Activated CD4-positive, alpha-beta memory T cell treated with anti-CD3 and anti-CD28 coated beads for 36 hours (primary cell): ENCODE measurements at regions not wholly inside any gene's neighbourhood (a gene's known extent, or its start where the extent isn't known, plus 50 kb on each side); places are given as distances from the start of the nearest gene placed in this dataset.

ENCODE experiments used
- CTCF ChIA-PET: fragments of 350-600 bp; sonication (Branson Sonifier 250); formaldehyde crosslinking; loops from one replicate; lab custom pipeline; 2021; ENCODE audit warnings: antibody characterized with exemption, inconsistent platforms; lab: Charles Lee
- POLR2A ChIA-PET: fragments of 350-600 bp; sonication (Branson Sonifier 250); formaldehyde crosslinking; loops from one replicate; lab custom pipeline; 2021; ENCODE audit warnings: antibody characterized with exemption; lab: Charles Lee
- DNase-seq: peaks from one replicate; pipeline ENCODE4 v3.0.0-alpha.2; 2020
- H3K27ac Mint-ChIP-seq: one replicate; pipeline ENCODE4 v1.8.0; 2021; ENCODE audit warnings: mixed read lengths
- H3K27me3 Mint-ChIP-seq: one replicate; pipeline ENCODE4 v1.8.0; 2021; ENCODE audit warnings: mixed read lengths
- H3K36me3 Mint-ChIP-seq: one replicate; pipeline ENCODE4 v1.8.0; 2021; ENCODE audit warnings: mixed read lengths
- H3K4me1 Mint-ChIP-seq: one replicate; pipeline ENCODE4 v1.8.0; 2021; ENCODE audit warnings: low read depth, mixed read lengths
- H3K4me3 Mint-ChIP-seq: one replicate; pipeline ENCODE4 v1.8.0; 2021; ENCODE audit warnings: mild to moderate bottlenecking, mixed read lengths
- H3K9me3 Mint-ChIP-seq: one replicate; pipeline ENCODE4 v1.8.0; 2021; ENCODE audit warnings: mixed read lengths
- intact Hi-C: fragments of 100-400 bp; cut with micrococcal nuclease; formaldehyde crosslinking; loops from one replicate; pipeline ENCODE4 v1.15.1; 2023

GRCh38 chr16:11484691-11485258, 101.9 kb downstream of the LITAF start:
- H3K36me3 Mint-ChIP-seq, result peaks cover 20% of the 10 kb centered on the region
- H3K4me3 Mint-ChIP-seq, result no peak overlapping the region
- CTCF ChIA-PET, result no interaction called here
- H3K4me1 Mint-ChIP-seq, result no peaks in the 10 kb centered on the region
- no peak overlapping the region for H3K27ac Mint-ChIP-seq
- H3K27me3 Mint-ChIP-seq, result no peaks in the 10 kb centered on the region
- intact Hi-C loops, result no loop called here
- peaks cover 24% of the 10 kb centered on the region for H3K9me3 Mint-ChIP-seq
- POLR2A ChIA-PET, result no interaction called here
- no peak for DNase-seq

DNA sequence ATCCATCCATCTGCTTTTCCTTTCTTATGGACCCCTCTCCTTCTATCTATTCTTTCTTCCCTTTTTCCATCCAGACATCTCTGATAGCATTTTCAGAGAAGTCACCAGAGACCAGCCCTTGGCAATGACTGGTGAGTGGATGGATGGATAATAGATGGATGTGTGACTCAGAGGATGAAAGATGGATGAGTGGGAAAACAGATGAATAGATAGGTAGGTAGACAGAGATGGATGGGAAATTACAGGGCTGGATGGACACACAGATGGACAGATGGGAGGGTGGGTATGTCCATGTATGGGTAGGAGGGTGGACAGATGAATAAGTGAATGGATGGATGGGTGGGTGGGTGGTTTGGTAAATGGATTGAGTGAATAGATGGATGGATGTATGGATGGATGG, 101.0 kb downstream of the LITAF start:
- H3K4me1 Mint-ChIP-seq, result no peaks in the 10 kb centered on the region
- H3K27me3 Mint-ChIP-seq, result no peaks in the 10 kb centered on the region
- no peak overlapping the region for H3K27ac Mint-ChIP-seq
- ChIA-PET POLR2A (no interaction called here), CTCF (no interaction called here)
- DNase-seq, result no peak
- H3K36me3 Mint-ChIP-seq, result peaks cover 17% of the 10 kb centered on the region
- intact Hi-C loops, result no loop called here
- no peak overlapping the region for H3K4me3 Mint-ChIP-seq
- H3K9me3 Mint-ChIP-seq, result peaks cover 24% of the 10 kb centered on the region

GRCh38 chr16:11487289-11487688, 99.4 kb downstream of the LITAF start:
- ChIA-PET CTCF (no interaction called here), POLR2A (no interaction called here)
- H3K27ac Mint-ChIP-seq, result no peak overlapping the region
- peaks cover 22% of the 10 kb centered on the region for H3K9me3 Mint-ChIP-seq
- H3K4me1 Mint-ChIP-seq, result no peaks in the 10 kb centered on the region
- no peaks in the 10 kb centered on the region for H3K27me3 Mint-ChIP-seq
- DNase-seq, result no peak
- H3K36me3 Mint-ChIP-seq, result peaks cover 17% of the 10 kb centered on the region
- no peak overlapping the region for H3K4me3 Mint-ChIP-seq
- intact Hi-C loops, result no loop called here

DNA sequence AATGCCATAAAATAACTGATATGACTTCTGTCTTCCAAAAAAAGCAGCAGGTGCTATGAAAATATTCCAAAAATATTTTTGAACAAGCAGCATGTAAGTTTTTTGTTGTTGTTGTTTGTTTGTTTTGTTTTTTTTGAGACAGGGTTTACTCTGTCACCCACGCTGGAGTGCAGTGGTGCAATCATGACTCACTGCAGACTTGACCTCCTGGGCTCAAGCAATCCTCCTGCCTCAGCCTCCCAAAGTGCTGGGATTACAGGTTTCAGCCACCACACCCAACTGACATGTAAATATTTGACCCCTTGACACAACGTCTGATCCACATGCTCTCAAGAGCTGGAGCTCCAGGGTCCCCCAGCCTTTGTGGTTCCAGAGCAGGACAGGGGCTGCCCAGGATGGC, 98.4 kb downstream of the LITAF start:
- no peak overlapping the region for H3K27ac Mint-ChIP-seq
- peaks cover 1% of the 10 kb centered on the region for H3K4me1 Mint-ChIP-seq
- ChIA-PET POLR2A (no interaction called here), CTCF (interaction anchor here (1.3 kb wide), 1 partner anchor 92 kb away, joined by 3 read pairs; no protein-coding TSS in a partner anchor)
- no peaks in the 10 kb centered on the region for H3K27me3 Mint-ChIP-seq
- H3K36me3 Mint-ChIP-seq, result peaks cover 14% of the 10 kb centered on the region
- peaks cover 20% of the 10 kb centered on the region for H3K9me3 Mint-ChIP-seq
- no peak for DNase-seq
- no peak overlapping the region for H3K4me3 Mint-ChIP-seq
- intact Hi-C loops, result no loop called here

GRCh38 chr16:11491524-11491923, 95.2 kb downstream of the LITAF start:
- Mint-ChIP-seq H3K9me3 (peaks cover 13% of the 10 kb centered on the region), H3K27ac (no peak overlapping the region), H3K36me3 (peaks cover 3% of the 10 kb centered on the region), H3K27me3 (no peaks in the 10 kb centered on the region), H3K4me3 (no peak overlapping the region), H3K4me1 (peaks cover 13% of the 10 kb centered on the region)
- ChIA-PET POLR2A (no interaction called here), CTCF (no interaction called here)
- no peak for DNase-seq
- intact Hi-C loops, result no loop called here

DNA sequence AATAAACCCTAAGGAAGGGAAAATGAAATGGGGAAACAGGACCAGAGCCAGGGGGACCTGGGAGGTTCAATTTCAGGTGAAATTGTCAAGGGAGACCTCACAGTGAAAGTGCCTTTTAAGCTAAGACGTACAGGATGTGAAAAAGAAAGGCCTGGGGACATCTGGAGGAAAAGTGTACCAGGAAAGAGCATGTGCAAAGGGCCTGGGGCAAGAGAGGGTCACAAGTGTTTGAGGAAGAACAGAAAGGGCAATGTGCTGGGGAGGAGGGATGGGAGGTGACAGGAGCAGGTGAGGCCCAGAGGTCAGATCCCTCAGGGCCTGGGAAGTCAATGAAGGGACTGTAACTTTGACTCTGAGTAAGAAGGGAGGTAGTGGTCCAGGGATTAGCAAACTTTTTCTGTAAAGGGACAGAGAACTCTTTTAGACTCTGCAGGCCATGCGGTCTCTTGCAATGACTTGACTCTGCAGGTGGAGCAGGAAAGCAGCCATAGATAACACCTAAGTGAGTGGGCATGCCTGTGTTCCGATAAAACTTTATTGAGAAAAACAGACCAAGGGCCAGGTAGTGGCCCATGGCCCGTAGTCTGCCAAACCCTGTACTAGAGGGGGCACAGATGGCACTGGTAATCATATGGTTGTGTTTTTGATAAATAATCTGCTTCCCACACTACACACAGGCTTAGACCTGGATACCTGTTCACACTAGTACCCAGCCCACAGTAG, 93.8 kb downstream of the LITAF start:
- CTCF ChIA-PET, result interaction anchor here (0.7 kb wide), 1 partner anchor 505 kb away, joined by 4 read pairs; no protein-coding TSS in a partner anchor

DNA sequence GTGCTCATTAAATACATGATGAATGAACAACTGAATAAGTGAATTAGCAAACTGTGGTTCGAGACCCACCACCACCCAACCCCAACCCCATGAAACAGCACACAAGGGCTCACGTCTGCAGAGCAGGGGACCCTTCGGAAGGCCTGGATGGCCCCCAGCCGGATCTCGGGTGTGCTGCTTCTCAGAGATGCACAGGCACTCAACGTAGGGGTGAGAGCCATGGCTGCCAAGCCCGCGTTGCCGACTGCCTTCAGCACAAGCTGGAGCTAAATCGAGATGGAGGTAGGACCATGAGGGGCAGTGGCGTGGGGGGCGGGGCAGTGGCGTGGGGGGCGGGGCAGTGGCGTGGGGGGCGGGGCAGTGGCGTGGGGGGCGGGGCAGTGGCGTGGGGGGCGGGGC, 93.2 kb downstream of the LITAF start:
- no peak overlapping the region for H3K4me3 Mint-ChIP-seq
- peaks cover 20% of the 10 kb centered on the region for H3K4me1 Mint-ChIP-seq
- H3K36me3 Mint-ChIP-seq, result peaks cover 3% of the 10 kb centered on the region
- ChIA-PET CTCF (no interaction called here), POLR2A (no interaction called here)
- H3K27ac Mint-ChIP-seq, result no peak overlapping the region
- H3K27me3 Mint-ChIP-seq, result no peaks in the 10 kb centered on the region
- intact Hi-C loops, result no loop called here
- DNase-seq, result no peak
- H3K9me3 Mint-ChIP-seq, result peaks cover 13% of the 10 kb centered on the region

More for the DNA sequence above, 93.8 kb downstream of the LITAF start:
- peaks cover 20% of the 10 kb centered on the region for H3K4me1 Mint-ChIP-seq
- H3K4me3 Mint-ChIP-seq, result no peak overlapping the region
- intact Hi-C loops, result no loop called here
- peaks cover 3% of the 10 kb centered on the region for H3K36me3 Mint-ChIP-seq
- no peaks in the 10 kb centered on the region for H3K27me3 Mint-ChIP-seq
- H3K9me3 Mint-ChIP-seq, result peaks cover 13% of the 10 kb centered on the region
- no peak overlapping the region for H3K27ac Mint-ChIP-seq
- DNase-seq, result no peak
- POLR2A ChIA-PET, result no interaction called here

- intact Hi-C loops, result no loop called here
- no peak for DNase-seq
- Mint-ChIP-seq H3K27me3 (no peaks in the 10 kb centered on the region), H3K27ac (no peak overlapping the region), H3K36me3 (peaks cover 3% of the 10 kb centered on the region), H3K4me1 (peaks cover 20% of the 10 kb centered on the region), H3K4me3 (no peak overlapping the region), H3K9me3 (peaks cover 13% of the 10 kb centered on the region)
- POLR2A ChIA-PET, result no interaction called here
- CTCF ChIA-PET, result no interaction called here
Observed at GRCh38 chr16:11494029-11494428, 92.7 kb downstream of the LITAF start.

DNA sequence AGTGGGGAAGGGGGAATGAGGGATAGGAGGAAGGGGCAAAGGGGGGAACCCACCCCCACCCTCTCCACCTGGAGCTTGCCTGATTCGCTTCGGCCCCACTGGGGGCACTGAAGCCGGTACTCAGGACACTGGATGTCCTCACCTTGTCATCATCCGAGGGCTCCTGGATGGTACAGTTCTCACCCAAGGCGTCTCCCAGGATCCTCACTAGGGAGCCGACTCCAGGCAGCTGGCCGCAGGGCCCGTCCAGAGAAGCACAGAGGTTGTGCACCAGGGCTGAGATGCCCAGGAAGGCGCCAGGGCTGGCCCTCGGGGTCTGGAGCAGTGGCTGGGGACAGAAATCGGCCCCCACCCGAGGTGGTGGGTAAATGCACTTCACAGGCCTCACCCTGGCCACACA, 92.3 kb downstream of the LITAF start:
- ChIA-PET POLR2A (no interaction called here), CTCF (no interaction called here)
- no peak overlapping the region for H3K27ac Mint-ChIP-seq
- peaks cover 13% of the 10 kb centered on the region for H3K9me3 Mint-ChIP-seq
- intact Hi-C loops, result no loop called here
- peaks cover 20% of the 10 kb centered on the region for H3K4me1 Mint-ChIP-seq
- no peak overlapping the region for H3K4me3 Mint-ChIP-seq
- DNase-seq, result no peak
- H3K36me3 Mint-ChIP-seq, result peaks cover 3% of the 10 kb centered on the region
- no peaks in the 10 kb centered on the region for H3K27me3 Mint-ChIP-seq

DNA sequence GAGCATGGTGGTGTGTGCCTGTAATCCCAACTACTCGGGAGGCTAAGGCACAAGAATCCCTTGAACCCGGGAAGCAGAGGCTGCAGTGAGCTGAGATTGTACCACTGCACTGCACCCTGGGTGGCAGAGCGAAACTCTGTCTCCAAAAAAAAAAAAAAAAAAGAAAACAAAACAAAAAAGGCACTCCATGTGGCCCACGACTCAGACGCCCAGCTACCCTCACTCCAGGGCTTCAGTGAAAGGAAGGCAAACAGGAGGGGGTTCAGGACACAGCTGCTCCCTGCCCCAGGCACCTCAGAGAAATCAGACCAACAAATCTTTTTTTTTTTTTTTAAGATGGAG, 91.7 kb downstream of the LITAF start:
- Mint-ChIP-seq H3K27ac (no peak overlapping the region), H3K9me3 (peaks cover 10% of the 10 kb centered on the region), H3K4me3 (no peak overlapping the region), H3K27me3 (no peaks in the 10 kb centered on the region), H3K36me3 (no peaks in the 10 kb centered on the region), H3K4me1 (peaks cover 20% of the 10 kb centered on the region)
- intact Hi-C loops, result no loop called here
- no peak for DNase-seq
- POLR2A ChIA-PET, result no interaction called here
- CTCF ChIA-PET, result interaction anchor here (0.5 to 0.9 kb wide), 4 partner anchors 31 to 531 kb away, joined by 3 to 4 read pairs (median 4); no protein-coding TSS in a partner anchor
